Activated CD8-positive, alpha-beta T cell treated with anti-CD3 and anti-CD28 coated beads for 36 hours (primary cell): ENCODE measurements at regions not wholly inside any gene's neighbourhood (a gene's known extent, or its start where the extent isn't known, plus 50 kb on each side); places are given as distances from the start of the nearest gene placed in this dataset.

Source experiments
- ATAC-seq: fragments of 200-7000 bp; cut with Tn5 transposase; one replicate; pipeline ENCODE4 v1.10.0; 2021; ENCODE audit warnings: mild to moderate bottlenecking, moderate library complexity
- CTCF ChIA-PET: fragments of 350-600 bp; sonication (Branson Sonifier 250); formaldehyde crosslinking; loops from one replicate; lab custom pipeline; 2021; ENCODE audit warnings: antibody characterized with exemption; lab: Charles Lee
- POLR2A ChIA-PET: fragments of 350-600 bp; sonication (Branson Sonifier 250); formaldehyde crosslinking; loops from one replicate; lab custom pipeline; 2021; ENCODE audit warnings: antibody characterized with exemption; lab: Charles Lee
- DNase-seq: peaks from one replicate; pipeline ENCODE4 v3.0.0-alpha.2; 2020
- H3K27ac Mint-ChIP-seq: one replicate; pipeline ENCODE4 v1.8.0; 2021; ENCODE audit warnings: mild to moderate bottlenecking, mixed read lengths
- H3K27me3 Mint-ChIP-seq: one replicate; pipeline ENCODE4 v1.8.0; 2021; ENCODE audit warnings: mixed read lengths
- H3K36me3 Mint-ChIP-seq: one replicate; pipeline ENCODE4 v1.8.0; 2021; ENCODE audit warnings: low read depth, mixed read lengths
- H3K4me1 Mint-ChIP-seq: one replicate; pipeline ENCODE4 v1.8.0; 2021; ENCODE audit warnings: low read depth, mixed read lengths
- H3K4me3 Mint-ChIP-seq: one replicate; pipeline ENCODE4 v1.8.0; 2021; ENCODE audit warnings: mild to moderate bottlenecking, moderate library complexity, mixed read lengths
- H3K9me3 Mint-ChIP-seq: one replicate; pipeline ENCODE4 v1.8.0; 2021; ENCODE audit warnings: mixed read lengths
- CTCF ChIP-seq: fragments of 200-600 bp; IDR thresholded peaks from one replicate; pipeline ENCODE4 v1.8.0; 2022; ENCODE audit warnings: antibody characterized with exemption, mild to moderate bottlenecking
- intact Hi-C: fragments of 100-400 bp; cut with micrococcal nuclease; formaldehyde crosslinking; loops from one replicate; pipeline ENCODE4 v1.10.0; 2022

GRCh38 chr4:35066406-35066805 lies 1177.9 kb downstream of the ARAP2 start:
- intact Hi-C loops, result no loop called here

GRCh38 chr4:35080799-35081198 lies 1163.5 kb downstream of the ARAP2 start:
- Mint-ChIP-seq H3K4me1 (no peaks in the 10 kb centered on the region), H3K4me3 (no peak overlapping the region), H3K9me3 (peaks cover 2% of the 10 kb centered on the region), H3K27me3 (no peaks in the 10 kb centered on the region), H3K36me3 (no peaks in the 10 kb centered on the region), H3K27ac (no peak overlapping the region)
- ChIA-PET POLR2A (no interaction called here), CTCF (no interaction called here)
- TF ChIP-seq CTCF, result no peak
- DNase-seq, result no peak
- intact Hi-C loops, result no loop called here
- ATAC-seq, result no peak

More at GRCh38 chr4:35066406-35066805, 1177.9 kb downstream of the ARAP2 start:
- Mint-ChIP-seq H3K27me3 (no peaks in the 10 kb centered on the region), H3K27ac (no peak overlapping the region), H3K9me3 (no peaks in the 10 kb centered on the region), H3K4me1 (no peaks in the 10 kb centered on the region), H3K4me3 (no peak overlapping the region), H3K36me3 (no peaks in the 10 kb centered on the region)
- no peak for TF ChIP-seq CTCF
- CTCF ChIA-PET, result no interaction called here
- no peak for ATAC-seq
- POLR2A ChIA-PET, result no interaction called here
- DNase-seq, result no peak

GRCh38 chr4:35087218-35087617 lies 1157.1 kb downstream of the ARAP2 start:
- no peak for TF ChIP-seq CTCF
- H3K4me3 Mint-ChIP-seq, result no peak overlapping the region
- intact Hi-C loops, result no loop called here
- POLR2A ChIA-PET, result no interaction called here
- ATAC-seq (no peak), DNase-seq (no peak)
- H3K27me3 Mint-ChIP-seq, result no peaks in the 10 kb centered on the region
- H3K36me3 Mint-ChIP-seq, result no peaks in the 10 kb centered on the region
- H3K27ac Mint-ChIP-seq, result no peak overlapping the region
- H3K4me1 Mint-ChIP-seq, result no peaks in the 10 kb centered on the region
- no peaks in the 10 kb centered on the region for H3K9me3 Mint-ChIP-seq
- CTCF ChIA-PET, result no interaction called here

GRCh38 chr4:35100932-35101331 lies 1143.4 kb downstream of the ARAP2 start:
- ChIA-PET POLR2A (no interaction called here), CTCF (no interaction called here)
- Mint-ChIP-seq H3K4me1 (no peaks in the 10 kb centered on the region), H3K9me3 (peaks cover 7% of the 10 kb centered on the region), H3K27me3 (no peaks in the 10 kb centered on the region), H3K27ac (no peak overlapping the region), H3K36me3 (no peaks in the 10 kb centered on the region), H3K4me3 (no peak overlapping the region)
- DNase-seq, result no peak
- no peak for ATAC-seq
- no peak for TF ChIP-seq CTCF
- intact Hi-C loops, result no loop called here

- ATAC-seq (no peak), DNase-seq (no peak)
- ChIA-PET POLR2A (no interaction called here), CTCF (no interaction called here)
- Mint-ChIP-seq H3K4me1 (no peaks in the 10 kb centered on the region), H3K36me3 (no peaks in the 10 kb centered on the region), H3K4me3 (no peak overlapping the region), H3K27me3 (no peaks in the 10 kb centered on the region), H3K9me3 (peaks cover 4% of the 10 kb centered on the region), H3K27ac (no peak overlapping the region)
- intact Hi-C loops, result no loop called here
- TF ChIP-seq CTCF, result no peak
These were observed 1142.2 kb downstream of the ARAP2 start for GRCh38 chr4:35102066-35102465.
